IMR-90 (cell line): ENCODE measurements at regions not wholly inside any gene's neighbourhood (a gene's known extent, or its start where the extent isn't known, plus 50 kb on each side); places are given as distances from the start of the nearest gene placed in this dataset.

ENCODE experiments used
- CEBPB ChIP-seq: IDR thresholded peaks from 2 replicates; pipeline ENCODE4 v1.6.1; 2012; ENCODE audit warnings: low read depth, low read length, improper control_type of control experiment
- CTCF ChIP-seq: conservative IDR thresholded peaks from 2 replicates; pipeline ENCODE4 v1.5.1; 2012; ENCODE audit warnings: mild to moderate bottlenecking, low read depth, low read length, improper control_type of control experiment
- ELK1 ChIP-seq: fragments of 150-350 bp; IDR thresholded peaks from 2 replicates; pipeline ENCODE4 v1.6.1; 2016; ENCODE audit warnings: low read depth, mild to moderate bottlenecking, low read length, moderate library complexity, borderline replicate concordance
- MAFK ChIP-seq: IDR thresholded peaks from 2 replicates; pipeline ENCODE4 v1.6.1; 2012; ENCODE audit warnings: low read depth, low read length, improper control_type of control experiment
- POLR2A ChIP-seq: IDR thresholded peaks from 2 replicates; pipeline ENCODE4 v1.6.1; 2012; ENCODE audit warnings: mild to moderate bottlenecking, low read depth, low read length
- RAD21 ChIP-seq: IDR thresholded peaks from 2 replicates; pipeline ENCODE4 v1.6.1; 2012; ENCODE audit warnings: low read length, improper control_type of control experiment
- RCOR1 ChIP-seq: IDR thresholded peaks from 2 replicates; pipeline ENCODE4 v1.6.1; 2012; ENCODE audit warnings: mild to moderate bottlenecking, low read length, improper control_type of control experiment; ENCODE audit not compliant: insufficient replicate concordance
- RFX5 ChIP-seq: IDR thresholded peaks from 2 replicates; pipeline ENCODE4 v1.8.0; 2012; ENCODE audit warnings: low read depth, mild to moderate bottlenecking, low read length, moderate library complexity
- SMC3 ChIP-seq: fragments of 150-350 bp; IDR thresholded peaks from 2 replicates; pipeline ENCODE4 v1.6.1; 2016; ENCODE audit warnings: low read depth, mild to moderate bottlenecking, antibody characterized with exemption, low read length, moderate library complexity
- USF2 ChIP-seq: fragments of 150-350 bp; IDR thresholded peaks from 2 replicates; pipeline ENCODE4 v1.6.1; 2017; ENCODE audit warnings: mild to moderate bottlenecking, antibody characterized with exemption, low read length, low read depth

DNA sequence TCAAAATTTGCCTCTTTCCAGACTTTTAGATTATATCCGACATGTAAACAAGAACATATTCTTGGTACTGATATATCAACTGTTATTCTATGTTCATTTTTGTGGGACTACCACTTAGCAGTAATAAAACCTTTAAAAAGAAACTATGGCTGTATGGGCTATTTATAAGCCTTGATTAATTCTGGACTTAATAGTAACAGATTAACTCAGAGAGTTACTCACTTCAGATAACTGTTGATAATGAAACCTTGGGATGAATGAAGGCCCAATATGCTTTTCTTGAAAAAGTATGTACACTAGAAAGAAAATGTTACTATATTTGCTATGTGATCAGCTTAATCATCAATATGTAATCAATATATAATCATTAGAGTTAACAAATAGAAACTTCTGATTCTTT is 595.9 kb upstream of the BOD1L1 start:
- TF ChIP-seq CEBPB (no peak), CTCF (no peak), POLR2A (no peak), RFX5 (no peak), MAFK (no peak), RCOR1 (no peak), USF2 (no peak), SMC3 (no peak), ELK1 (no peak), RAD21 (no peak)
